ENCODE measurements at regions not wholly inside any gene's neighbourhood (a gene's known extent, or its start where the extent isn't known, plus 50 kb on each side); places are given as distances from the start of the nearest gene placed in this dataset.
"Not testable (repeated sequence)": the region's sequence is repeated elsewhere in the genome, so short reads cannot be mapped to it uniquely, and the experiment has no call there.

DNA sequence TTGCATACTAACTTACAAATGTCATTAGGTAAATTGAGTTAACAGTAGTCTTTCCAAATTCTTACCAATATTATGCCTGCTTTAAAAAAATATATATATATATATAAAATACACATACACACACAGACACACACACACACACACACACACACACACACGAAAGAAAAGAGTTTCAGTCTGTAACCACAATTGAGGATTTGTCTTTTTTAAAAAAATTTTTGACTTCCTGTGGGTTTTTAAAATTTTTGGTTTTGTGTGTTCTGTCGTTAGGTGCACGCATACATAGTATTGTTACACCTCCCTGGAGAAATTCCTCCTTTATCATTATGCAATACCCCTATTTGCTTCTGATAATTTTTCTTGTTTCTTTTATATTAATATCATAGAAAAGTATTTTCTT, 129.3 kb upstream of the LRRC61 start:
- not testable (repeated sequence) for ATAC-seq, DNase-seq
